MCF 10A (cell line): ENCODE measurements at regions not wholly inside any gene's neighbourhood (a gene's known extent, or its start where the extent isn't known, plus 50 kb on each side); places are given as distances from the start of the nearest gene placed in this dataset.

Source experiments
- BruUV-seq: library from RNA; stranded (reverse); fragments of 400-500 nt; replicated peaks from 2 replicates; lab custom pipeline; 2021; lab: Mats Ljungman, UMichigan
- CTCF ChIA-PET: fragments of 300-600 bp; sonication (Branson Sonifier 250); formaldehyde crosslinking; extraction: SDS; loops from one replicate; lab custom pipeline; 2021; ENCODE audit warnings: antibody characterized with exemption, inconsistent platforms; lab: Yijun Ruan, JAX
- POLR2A ChIA-PET: fragments of 300-600, 350-650 bp; sonication (Branson Sonifier 250); formaldehyde crosslinking; extraction: SDS; loops from one replicate; lab custom pipeline; 2020; ENCODE audit warnings: antibody characterized with exemption, inconsistent platforms; lab: Yijun Ruan, JAX
- DNase-seq: peaks from one replicate; pipeline ENCODE4 v3.0.0-alpha.2; 2018; ENCODE audit not compliant: unreplicated experiment
- H3K27ac Mint-ChIP-seq: one replicate; pipeline ENCODE4 v1.8.0; 2022; ENCODE audit warnings: mild to moderate bottlenecking, low read depth, mixed read lengths; ENCODE audit not compliant: unreplicated experiment
- H3K27me3 Mint-ChIP-seq: one replicate; pipeline ENCODE4 v1.8.0; 2022; ENCODE audit warnings: mixed read lengths; ENCODE audit not compliant: insufficient read depth, unreplicated experiment
- H3K36me3 Mint-ChIP-seq: one replicate; pipeline ENCODE4 v1.8.0; 2022; ENCODE audit warnings: mild to moderate bottlenecking, moderate library complexity, mixed read lengths; ENCODE audit not compliant: insufficient read depth, unreplicated experiment
- H3K4me1 Mint-ChIP-seq: one replicate; pipeline ENCODE4 v1.8.0; 2022; ENCODE audit warnings: mixed read lengths; ENCODE audit not compliant: insufficient read depth, unreplicated experiment
- H3K4me3 Mint-ChIP-seq: one replicate; pipeline ENCODE4 v1.8.0; 2022; ENCODE audit warnings: mild to moderate bottlenecking, moderate library complexity, mixed read lengths; ENCODE audit not compliant: unreplicated experiment
- H3K9me3 Mint-ChIP-seq: one replicate; pipeline ENCODE4 v1.8.0; 2022; ENCODE audit warnings: mixed read lengths; ENCODE audit not compliant: unreplicated experiment
- CTCF ChIP-seq: fragments of 200-600 bp; IDR thresholded peaks from one replicate; pipeline ENCODE4 v1.8.0; 2022; ENCODE audit warnings: antibody characterized with exemption, mild to moderate bottlenecking; ENCODE audit not compliant: unreplicated experiment
- intact Hi-C: fragments of 100-400 bp; cut with micrococcal nuclease; formaldehyde crosslinking; loops from 2 replicates; pipeline ENCODE4 v1.14.1; 2022

GRCh38 chr11:70705097-70705496, 306.8 kb downstream of the CTTN start:
- intact Hi-C loops, result no loop called here
- Mint-ChIP-seq H3K27ac (no peak overlapping the region), H3K9me3 (peaks cover 20% of the 10 kb centered on the region), H3K4me1 (no peaks in the 10 kb centered on the region), H3K36me3 (no peaks in the 10 kb centered on the region), H3K4me3 (no peak overlapping the region), H3K27me3 (no peaks in the 10 kb centered on the region)
- BruUV-seq, result no TSS peak
- ChIA-PET CTCF (no interaction called here), POLR2A (no interaction called here)
- no peak for DNase-seq
- no peak for TF ChIP-seq CTCF

GRCh38 chr11:70705930-70706329, 307.6 kb downstream of the CTTN start:
- ChIA-PET POLR2A (no interaction called here), CTCF (interaction anchor here (0.6 kb wide), 1 partner anchor 142 kb away, joined by 3 read pairs; no protein-coding TSS in a partner anchor)
- Mint-ChIP-seq H3K9me3 (peaks cover 12% of the 10 kb centered on the region), H3K27me3 (no peaks in the 10 kb centered on the region), H3K4me1 (no peaks in the 10 kb centered on the region), H3K27ac (no peak overlapping the region), H3K4me3 (no peak overlapping the region), H3K36me3 (no peaks in the 10 kb centered on the region)
- no peak for TF ChIP-seq CTCF
- DNase-seq, result no peak
- BruUV-seq, result no TSS peak
- intact Hi-C loops, result no loop called here

GRCh38 chr11:70707821-70708220, 309.5 kb downstream of the CTTN start:
- intact Hi-C loops, result no loop called here
- Mint-ChIP-seq H3K4me3 (no peak overlapping the region), H3K4me1 (no peaks in the 10 kb centered on the region), H3K27ac (no peak overlapping the region), H3K9me3 (peaks cover 17% of the 10 kb centered on the region), H3K36me3 (no peaks in the 10 kb centered on the region), H3K27me3 (no peaks in the 10 kb centered on the region)
- ChIA-PET POLR2A (no interaction called here), CTCF (no interaction called here)
- TF ChIP-seq CTCF, result no peak
- DNase-seq, result no peak
- BruUV-seq, result no TSS peak

- DNase-seq, result no peak
- no peak overlapping the region for H3K27ac Mint-ChIP-seq
- H3K27me3 Mint-ChIP-seq, result no peaks in the 10 kb centered on the region
- peaks cover 17% of the 10 kb centered on the region for H3K9me3 Mint-ChIP-seq
- no peak for TF ChIP-seq CTCF
- no peaks in the 10 kb centered on the region for H3K36me3 Mint-ChIP-seq
- CTCF ChIA-PET, result interaction anchor here (0.6 kb wide), 1 partner anchor 10 kb away, joined by 4 read pairs; no protein-coding TSS in a partner anchor
- intact Hi-C loops, result no loop called here
- POLR2A ChIA-PET, result no interaction called here
- H3K4me1 Mint-ChIP-seq, result no peaks in the 10 kb centered on the region
- BruUV-seq, result no TSS peak
- H3K4me3 Mint-ChIP-seq, result no peak overlapping the region
Measured at GRCh38 chr11:70709596-70709995, 311.3 kb downstream of the CTTN start.
